22Rv1 (cell line): ENCODE measurements at regions not wholly inside any gene's neighbourhood (a gene's known extent, or its start where the extent isn't known, plus 50 kb on each side); places are given as distances from the start of the nearest gene placed in this dataset.

Experiments used
- CTCF ChIP-seq: fragments of 450-650 bp; IDR thresholded peaks from 2 replicates; pipeline ENCODE4 v1.5.1; 2017; ENCODE audit warnings: mild to moderate bottlenecking
- ZFX ChIP-seq: fragments of 450-650 bp; IDR thresholded peaks from 2 replicates; pipeline ENCODE4 v1.6.1; 2017; ENCODE audit warnings: antibody characterized with exemption, borderline replicate concordance

DNA sequence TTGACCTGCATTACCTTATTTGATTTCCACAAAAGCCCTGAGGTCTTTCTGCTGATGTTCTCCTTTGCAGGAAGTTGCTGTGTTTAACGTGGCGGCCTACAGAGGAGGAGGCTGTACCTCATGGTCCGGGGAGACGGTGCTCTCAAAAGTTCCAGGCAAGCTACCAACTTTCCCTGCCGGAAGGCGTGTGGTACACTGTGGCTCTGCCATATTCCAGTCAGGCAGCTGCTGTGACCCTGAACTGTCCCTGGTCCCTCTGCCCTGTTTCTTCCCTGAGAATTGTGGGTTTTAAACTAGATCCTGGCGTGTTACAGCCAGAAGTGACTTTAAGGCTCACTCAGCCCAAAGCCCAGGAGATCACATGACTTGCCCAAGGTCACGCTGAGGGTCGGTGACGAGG is 139.2 kb downstream of the TEX36 start:
- no peak for TF ChIP-seq CTCF
- TF ChIP-seq ZFX: no peak
